ENCODE measurements at regions not wholly inside any gene's neighbourhood (a gene's known extent, or its start where the extent isn't known, plus 50 kb on each side); places are given as distances from the start of the nearest gene placed in this dataset.

DNA sequence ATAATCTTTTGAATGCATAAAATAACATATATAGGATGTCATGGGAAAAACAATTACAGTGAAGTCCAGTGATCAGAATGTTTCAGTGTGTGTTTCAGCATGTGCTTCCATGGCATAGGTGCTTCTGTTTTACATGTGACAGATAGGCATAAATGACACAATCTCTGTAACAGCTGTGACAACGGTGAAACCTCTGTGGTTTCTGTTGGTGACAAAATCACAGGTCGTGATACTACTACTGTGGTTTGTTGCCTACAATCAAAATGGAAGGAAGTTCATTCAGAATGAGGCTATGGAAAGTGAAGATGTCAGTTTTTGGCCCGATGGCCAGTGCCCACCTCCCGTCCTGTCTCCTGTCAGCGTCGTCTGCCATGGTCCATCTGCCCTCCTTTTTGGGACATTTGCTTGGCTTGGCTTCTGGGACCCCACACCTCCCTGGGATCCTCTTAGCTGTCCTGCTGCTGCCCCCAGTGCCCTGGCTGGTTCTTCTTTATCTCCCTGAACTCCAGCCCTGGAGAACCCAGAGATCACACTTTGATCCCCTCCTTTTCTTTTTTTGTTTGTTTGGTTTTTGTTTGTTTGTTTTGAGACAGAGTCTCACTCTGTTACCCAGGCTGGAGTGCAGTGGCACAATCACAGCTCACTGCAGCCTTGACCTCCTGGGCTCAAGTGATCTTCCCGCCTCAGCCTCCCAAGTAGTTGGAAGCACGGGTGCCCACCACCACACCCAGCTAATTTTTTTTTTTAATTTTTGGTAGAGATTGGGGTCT, 79.3 kb upstream of the NAA20 start:
- Histone ChIP-seq H3K4me1 (ENCODE audit: low read depth, poor library complexity, severe bottlenecking) (peaks cover 16% of the 10 kb centered on the region), H3K9ac (no peak overlapping the region), H3K36me3 (ENCODE audit: insufficient read depth) (no peaks in the 10 kb centered on the region), H3K27me3 (ENCODE audit: insufficient read depth, low read depth) (no peaks in the 10 kb centered on the region), H4K20me1 (ENCODE audit: insufficient read depth) (no peaks in the 10 kb centered on the region), H2AFZ (ENCODE audit: low read depth) (no peak overlapping the region), H3K27ac (no peak overlapping the region), H3K79me2 (ENCODE audit: insufficient read depth, low read depth) (no peaks in the 10 kb centered on the region), H3K4me3 (IDR thresholded peaks at IDR 0.05; ENCODE audit: insufficient read depth, low read depth, low read length) (no peak overlapping the region), H3K4me2 (peak overlapping the region; percentile 54)
- TF ChIP-seq, protein P1, sequence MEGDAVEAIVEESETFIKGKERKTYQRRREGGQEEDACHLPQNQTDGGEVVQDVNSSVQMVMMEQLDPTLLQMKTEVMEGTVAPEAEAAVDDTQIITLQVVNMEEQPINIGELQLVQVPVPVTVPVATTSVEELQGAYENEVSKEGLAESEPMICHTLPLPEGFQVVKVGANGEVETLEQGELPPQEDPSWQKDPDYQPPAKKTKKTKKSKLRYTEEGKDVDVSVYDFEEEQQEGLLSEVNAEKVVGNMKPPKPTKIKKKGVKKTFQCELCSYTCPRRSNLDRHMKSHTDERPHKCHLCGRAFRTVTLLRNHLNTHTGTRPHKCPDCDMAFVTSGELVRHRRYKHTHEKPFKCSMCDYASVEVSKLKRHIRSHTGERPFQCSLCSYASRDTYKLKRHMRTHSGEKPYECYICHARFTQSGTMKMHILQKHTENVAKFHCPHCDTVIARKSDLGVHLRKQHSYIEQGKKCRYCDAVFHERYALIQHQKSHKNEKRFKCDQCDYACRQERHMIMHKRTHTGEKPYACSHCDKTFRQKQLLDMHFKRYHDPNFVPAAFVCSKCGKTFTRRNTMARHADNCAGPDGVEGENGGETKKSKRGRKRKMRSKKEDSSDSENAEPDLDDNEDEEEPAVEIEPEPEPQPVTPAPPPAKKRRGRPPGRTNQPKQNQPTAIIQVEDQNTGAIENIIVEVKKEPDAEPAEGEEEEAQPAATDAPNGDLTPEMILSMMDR (conservative IDR thresholded peaks at IDR 0.05; ENCODE audit: low read depth, low read length), result no peak

DNA sequence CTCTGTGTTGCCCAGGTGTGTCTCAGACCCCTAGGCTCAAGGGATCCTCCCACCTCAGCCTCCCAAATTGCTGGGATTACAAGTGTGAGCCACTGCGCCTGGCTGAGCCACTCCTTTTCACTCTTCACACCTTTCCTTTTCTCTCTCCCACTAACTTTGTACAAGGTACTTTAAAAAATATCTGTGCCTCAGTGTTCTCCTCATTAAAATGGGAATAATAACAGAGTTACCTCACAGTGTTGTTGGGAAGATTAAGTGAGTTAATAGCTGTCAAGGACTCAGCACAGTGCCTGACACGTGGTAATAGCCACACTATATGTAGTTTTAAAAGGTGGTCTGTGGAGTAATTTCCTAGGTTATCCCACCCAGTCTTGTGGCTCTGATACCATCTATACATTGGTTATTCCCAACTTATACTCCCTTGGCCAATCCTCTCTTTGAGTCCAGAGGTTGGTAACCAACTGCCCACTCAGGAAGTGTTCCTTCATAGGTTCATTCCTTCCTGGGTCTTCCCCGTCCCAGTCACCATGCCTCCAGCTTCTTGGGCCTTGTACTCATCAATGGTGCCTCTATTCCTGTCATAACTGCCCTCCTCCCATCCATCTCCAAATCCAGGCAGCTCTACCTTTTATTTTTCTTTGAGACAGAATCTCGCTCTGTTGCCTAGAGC, 78.6 kb upstream of the NAA20 start:
- Histone ChIP-seq H3K4me1 (ENCODE audit: low read depth, poor library complexity, severe bottlenecking) (peaks cover 16% of the 10 kb centered on the region), H3K27ac (no peak overlapping the region), H3K9ac (no peak overlapping the region)

DNA sequence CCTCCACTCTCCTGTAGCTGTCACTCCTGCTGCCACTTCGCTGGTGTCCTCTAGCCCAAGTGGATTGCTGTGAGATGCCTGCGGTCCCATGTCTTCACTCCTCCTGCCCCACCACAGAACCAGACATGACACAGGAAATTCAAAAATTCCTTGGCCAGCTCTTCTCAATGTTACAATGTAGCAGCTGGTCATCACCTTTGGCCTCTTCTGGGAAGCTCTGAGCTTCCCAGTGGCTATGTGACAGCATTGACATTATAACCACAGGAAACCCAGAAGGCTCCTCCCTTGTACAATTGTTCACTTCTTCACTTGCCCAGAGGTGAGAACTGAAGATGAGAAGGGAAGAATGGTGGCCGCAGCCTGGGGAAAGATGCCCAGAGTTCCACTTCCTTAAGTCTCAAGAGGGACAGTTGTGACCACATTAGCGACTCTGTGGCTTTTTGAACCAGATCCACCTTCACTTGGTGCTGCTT, 76.1 kb upstream of the NAA20 start:
- Histone ChIP-seq H4K20me1 (ENCODE audit: insufficient read depth) (no peaks in the 10 kb centered on the region), H2AFZ (ENCODE audit: low read depth) (no peak overlapping the region), H3K4me3 (IDR thresholded peaks at IDR 0.05; ENCODE audit: insufficient read depth, low read depth, low read length) (no peak overlapping the region), H3K4me2 (no peak overlapping the region), H3K4me1 (ENCODE audit: low read depth, poor library complexity, severe bottlenecking) (peaks cover 21% of the 10 kb centered on the region), H3K79me2 (ENCODE audit: insufficient read depth, low read depth) (no peaks in the 10 kb centered on the region), H3K27ac (no peak overlapping the region), H3K27me3 (ENCODE audit: insufficient read depth, low read depth) (no peaks in the 10 kb centered on the region), H3K36me3 (ENCODE audit: insufficient read depth) (no peaks in the 10 kb centered on the region), H3K9ac (no peak overlapping the region)
- TF ChIP-seq, protein P1 (conservative IDR thresholded peaks at IDR 0.05; ENCODE audit: low read depth, low read length), result no peak

More for the DNA sequence above, 78.6 kb upstream of the NAA20 start:
- H3K36me3 ChIP-seq (ENCODE audit: insufficient read depth), result no peaks in the 10 kb centered on the region
- H3K4me2 ChIP-seq, result peak overlapping the region; percentile 54
- H3K79me2 ChIP-seq (ENCODE audit: insufficient read depth, low read depth), result no peaks in the 10 kb centered on the region
- H3K4me3 ChIP-seq (IDR thresholded peaks at IDR 0.05; ENCODE audit: insufficient read depth, low read depth, low read length), result no peak overlapping the region
- TF ChIP-seq, protein P1 (conservative IDR thresholded peaks at IDR 0.05; ENCODE audit: low read depth, low read length), result no peak
- H2AFZ ChIP-seq (ENCODE audit: low read depth), result no peak overlapping the region
- H3K27me3 ChIP-seq (ENCODE audit: insufficient read depth, low read depth), result no peaks in the 10 kb centered on the region
- H4K20me1 ChIP-seq (ENCODE audit: insufficient read depth), result no peaks in the 10 kb centered on the region

DNA sequence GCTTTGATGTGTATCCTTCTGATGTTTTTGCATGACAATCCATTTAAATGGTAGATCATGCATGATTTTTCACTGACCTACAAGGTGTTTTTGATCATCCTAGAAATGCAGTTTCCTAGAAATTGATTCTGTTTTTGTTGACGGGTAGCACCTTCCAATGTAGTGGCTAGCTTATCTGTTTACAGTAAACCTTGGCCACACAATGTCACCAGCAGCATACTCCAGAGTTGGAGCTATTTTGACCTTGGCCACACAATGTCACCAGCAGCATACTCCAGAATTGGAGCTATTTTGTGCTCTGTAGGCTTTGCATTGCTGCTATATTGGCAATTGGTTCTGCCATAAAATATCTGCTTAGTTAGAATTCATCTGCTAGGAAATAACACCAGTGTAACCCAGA, 74.6 kb upstream of the NAA20 start:
- H3K4me1 ChIP-seq (ENCODE audit: low read depth, poor library complexity, severe bottlenecking), result peaks cover 21% of the 10 kb centered on the region
- H3K27me3 ChIP-seq (ENCODE audit: insufficient read depth, low read depth), result no peaks in the 10 kb centered on the region
- no peak overlapping the region for H3K4me3 ChIP-seq (IDR thresholded peaks at IDR 0.05; ENCODE audit: insufficient read depth, low read depth, low read length)
- no peak overlapping the region for H3K9ac ChIP-seq
- no peak overlapping the region for H2AFZ ChIP-seq (ENCODE audit: low read depth)
- H3K36me3 ChIP-seq (ENCODE audit: insufficient read depth), result no peaks in the 10 kb centered on the region
- H3K4me2 ChIP-seq, result no peak overlapping the region
- no peaks in the 10 kb centered on the region for H3K79me2 ChIP-seq (ENCODE audit: insufficient read depth, low read depth)
- H3K27ac ChIP-seq, result no peak overlapping the region
- TF ChIP-seq, protein P1 (conservative IDR thresholded peaks at IDR 0.05; ENCODE audit: low read depth, low read length), result no peak
- no peaks in the 10 kb centered on the region for H4K20me1 ChIP-seq (ENCODE audit: insufficient read depth)

Measured in KMS-11 (cell line).